Neuronal stem cell (in vitro differentiated cells): ENCODE measurements at regions not wholly inside any gene's neighbourhood (a gene's known extent, or its start where the extent isn't known, plus 50 kb on each side); places are given as distances from the start of the nearest gene placed in this dataset.

Experiments
- DNase-seq: peaks from one replicate; pipeline ENCODE4 v3.0.0-alpha.2; 2013; ENCODE audit warnings: low spot score
- H2AFZ ChIP-seq: one replicate; pipeline ENCODE4 v1.6.1; 2013; ENCODE audit warnings: mild to moderate bottlenecking, low read length, inconsistent platforms
- H2AK5ac ChIP-seq: 2 replicates; pipeline ENCODE4 v1.6.1; 2013; ENCODE audit warnings: low read depth, mild to moderate bottlenecking, inconsistent platforms, low read length, moderate library complexity, mixed read lengths
- H2BK120ac ChIP-seq: 2 replicates; pipeline ENCODE4 v1.6.1; 2013; ENCODE audit warnings: low read depth, mild to moderate bottlenecking, inconsistent platforms, low read length, moderate library complexity, mixed read lengths
- H2BK12ac ChIP-seq: one replicate; pipeline ENCODE4 v1.6.1; 2013; ENCODE audit warnings: low read length, inconsistent platforms
- H2BK15ac ChIP-seq: 2 replicates; pipeline ENCODE4 v1.6.1; 2013; ENCODE audit warnings: mild to moderate bottlenecking, low read length, inconsistent platforms, mixed read lengths
- H2BK5ac ChIP-seq: one replicate; pipeline ENCODE4 v1.6.1; 2013; ENCODE audit warnings: inconsistent platforms, mild to moderate bottlenecking, low read length, moderate library complexity
- H3K14ac ChIP-seq: one replicate; pipeline ENCODE4 v1.6.1; 2013; ENCODE audit warnings: low read length, inconsistent platforms
- H3K18ac ChIP-seq: 2 replicates; pipeline ENCODE4 v1.6.1; 2013; ENCODE audit warnings: low read length, inconsistent platforms
- H3K23ac ChIP-seq: 2 replicates; pipeline ENCODE4 v1.6.1; 2013; ENCODE audit warnings: low read depth, mild to moderate bottlenecking, mixed read lengths, low read length, inconsistent platforms; ENCODE audit not compliant: poor library complexity
- H3K27ac ChIP-seq: replicated peaks from 3 replicates; pipeline ENCODE4 v1.5.1; 2013; ENCODE audit warnings: low read length, inconsistent platforms
- H3K27me3 ChIP-seq, 3 experiments: 2 replicates each; pipeline ENCODE4 v1.6.1; 2013; ENCODE audit warnings: low read length in 3 of 3, mild to moderate bottlenecking in 2 of 3, inconsistent platforms in 1 of 3, low read depth in 1 of 3, mixed read lengths in 1 of 3, moderate library complexity in 1 of 3; ENCODE audit not compliant: control insufficient read depth in 3 of 3, insufficient read depth in 3 of 3
- H3K36me3 ChIP-seq, 2 donors: replicated peaks in 1 of 2; 2 replicates each; pipeline ENCODE4 v1.6.1; 2013; ENCODE audit warnings: low read length in 2 of 2; ENCODE audit not compliant: control insufficient read depth in 2 of 2, insufficient read depth in 2 of 2
- H3K4ac ChIP-seq: 2 replicates; pipeline ENCODE4 v1.6.1; 2013; ENCODE audit warnings: inconsistent platforms, mild to moderate bottlenecking, low read length, moderate library complexity
- H3K4me1 ChIP-seq, 2 donors: 1 replicate in 1 of 2; 2 replicates in 1 of 2; pipeline ENCODE4 v1.6.1; 2013; ENCODE audit warnings: low read length in 2 of 2, low read depth in 1 of 2; ENCODE audit not compliant: control insufficient read depth in 2 of 2, insufficient read depth in 1 of 2
- H3K4me2 ChIP-seq: one replicate; pipeline ENCODE4 v1.6.1; 2013; ENCODE audit warnings: mild to moderate bottlenecking, low read length, inconsistent platforms; ENCODE audit not compliant: insufficient read depth, poor library complexity, severe bottlenecking
- H3K4me3 ChIP-seq, 2 donors: 2 replicates each; pipeline ENCODE4 v1.5.1; 2013; ENCODE audit warnings: low read length in 2 of 2, mild to moderate bottlenecking in 2 of 2, inconsistent platforms in 1 of 2, moderate library complexity in 1 of 2
- H3K79me1 ChIP-seq: one replicate; pipeline ENCODE4 v1.6.1; 2013; ENCODE audit warnings: low read depth, mild to moderate bottlenecking, inconsistent platforms, low read length, moderate library complexity
- H3K9ac ChIP-seq: one replicate; pipeline ENCODE4 v1.6.1; 2013; ENCODE audit warnings: mild to moderate bottlenecking, low read depth, low read length, inconsistent platforms; ENCODE audit not compliant: poor library complexity
- H3K9me3 ChIP-seq, 2 donors: replicated peaks in 1 of 2; 2 replicates each; pipeline versions ENCODE3 to v1.6.1; 2013; ENCODE audit warnings: low read length in 2 of 2, mild to moderate bottlenecking in 2 of 2, inconsistent platforms in 1 of 2, low read depth in 1 of 2, mixed read lengths in 1 of 2, moderate library complexity in 1 of 2; ENCODE audit not compliant: control insufficient read depth in 2 of 2, insufficient read depth in 1 of 2
- H4K8ac ChIP-seq: one replicate; pipeline ENCODE4 v1.6.1; 2013; ENCODE audit warnings: low read depth, mild to moderate bottlenecking, inconsistent platforms, low read length, moderate library complexity
- H4K91ac ChIP-seq: one replicate; pipeline ENCODE4 v1.6.1; 2013; ENCODE audit warnings: low read length, low read depth, mild to moderate bottlenecking, inconsistent platforms; ENCODE audit not compliant: poor library complexity
- WGBS, 2 donors: extraction: QIAGEN DNeasy Blood & Tissue Kit; methylation state at CpG; one replicate each; pipeline ENCODE4 v1.1.7; 2013; ENCODE audit warnings: missing lambda C conversion rate in 2 of 2, mixed read lengths in 1 of 2; ENCODE audit not compliant: insufficient read length in 2 of 2, insufficient replicate concordance in 1 of 2; ENCODE audit errors: extremely low coverage in 2 of 2; 5-methylcytosine and 5-hydroxymethylcytosine counted together

DNA sequence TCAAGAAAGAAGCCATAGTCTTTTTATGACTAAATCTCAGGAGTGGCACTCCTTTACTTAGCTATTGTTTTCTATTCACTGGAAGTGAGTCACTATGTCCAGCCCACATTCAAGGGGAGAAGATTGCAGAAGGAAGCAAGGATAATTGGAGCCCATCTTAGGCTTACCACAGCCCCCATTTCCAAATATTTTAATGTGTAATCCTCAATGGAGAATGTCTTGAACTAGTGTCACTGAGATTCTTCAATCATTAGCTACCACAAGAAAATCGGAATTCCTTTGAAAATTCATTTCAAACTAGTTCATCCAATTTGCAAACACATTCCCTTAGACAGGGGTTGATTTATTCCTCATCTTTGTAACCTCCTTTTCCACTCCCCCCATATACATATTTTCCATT, 84.7 kb downstream of the DLEU7 start:
- Histone ChIP-seq H2BK5ac (no peak overlapping the region), H3K9me3 (peaks cover 0 to 8% of the 10 kb centered on the region in 2 donors), H2BK120ac (no peak overlapping the region), H4K91ac (no peak overlapping the region), H3K4me1 (peaks cover 5 to 8% of the 10 kb centered on the region in 2 donors), H3K23ac (no peak overlapping the region), H2AK5ac (no peak overlapping the region), H3K4ac (no peak overlapping the region), H3K79me1 (no peaks in the 10 kb centered on the region), H3K27me3 (no peaks in the 10 kb centered on the region), H2BK12ac (no peak overlapping the region), H3K9ac (no peak overlapping the region), H3K4me2 (no peak overlapping the region), H3K4me3 (no peak overlapping the region), H3K27ac (no peak overlapping the region), H3K18ac (no peak overlapping the region), H3K36me3 (no peaks in the 10 kb centered on the region), H4K8ac (no peak overlapping the region), H2AFZ (no peak overlapping the region), H2BK15ac (no peak overlapping the region), H3K14ac (no peak overlapping the region)
- DNase-seq: no peak
- WGBS, 2 donors: no CpG with 5 or more reads among the region's 1 CpG

DNA sequence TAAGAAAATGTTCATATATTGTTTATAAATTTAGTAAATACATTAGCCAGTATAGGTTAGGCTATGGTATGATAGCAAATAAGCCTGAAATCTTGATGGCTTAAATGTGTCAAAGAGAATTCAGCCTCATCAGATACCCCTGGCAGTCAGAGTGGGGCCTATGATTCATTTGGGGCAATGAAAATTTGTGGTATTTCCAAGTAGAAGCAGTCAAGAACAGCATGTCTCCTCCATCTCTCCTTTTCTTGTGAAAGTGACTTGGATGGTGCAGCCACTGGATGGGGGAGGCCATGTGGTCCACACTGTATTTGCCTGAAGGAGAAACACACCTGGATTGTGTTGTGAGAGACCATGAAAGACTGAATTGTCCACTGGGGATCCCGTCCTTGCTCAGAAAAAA, 82.7 kb downstream of the DLEU7 start:
- Histone ChIP-seq H4K8ac (no peak overlapping the region), H3K14ac (no peak overlapping the region), H3K9me3 (peaks cover 0 to 8% of the 10 kb centered on the region in 2 donors), H3K4ac (no peak overlapping the region), H4K91ac (no peak overlapping the region), H3K9ac (no peak overlapping the region), H3K4me2 (no peak overlapping the region), H2BK120ac (no peak overlapping the region), H2AFZ (no peak overlapping the region), H3K79me1 (no peaks in the 10 kb centered on the region), H3K4me1 (peaks cover 5 to 8% of the 10 kb centered on the region in 2 donors), H3K27ac (no peak overlapping the region), H3K23ac (no peak overlapping the region), H3K18ac (no peak overlapping the region), H3K36me3 (no peaks in the 10 kb centered on the region), H3K4me3 (no peak overlapping the region), H2BK12ac (no peak overlapping the region), H2BK5ac (no peak overlapping the region), H2AK5ac (no peak overlapping the region), H2BK15ac (no peak overlapping the region), H3K27me3 (no peaks in the 10 kb centered on the region)
- DNase-seq: no peak
- WGBS, 2 donors: no CpG with 5 or more reads among the region's 1 CpG

DNA sequence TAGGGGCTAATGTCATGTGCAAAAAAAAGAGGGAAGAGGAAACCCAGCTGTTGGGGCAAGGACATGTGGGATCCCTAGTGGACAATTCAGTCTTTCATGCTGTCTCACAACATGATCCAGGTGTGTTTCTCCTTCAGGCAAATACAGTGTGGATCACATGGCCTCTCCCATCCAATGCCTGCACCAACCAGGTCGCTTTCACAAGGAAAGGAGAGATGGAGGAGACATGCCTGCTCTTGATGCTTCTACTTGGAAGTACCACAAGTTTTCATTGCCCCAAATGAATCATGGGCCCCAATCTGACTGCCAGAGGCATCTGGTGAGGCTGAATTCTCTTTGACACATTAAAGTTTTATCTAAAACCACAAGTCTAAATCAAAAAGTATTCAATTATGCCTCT, 82.1 kb downstream of the DLEU7 start:
- H3K79me1 ChIP-seq: no peaks in the 10 kb centered on the region
- H2BK12ac ChIP-seq: no peak overlapping the region
- no peak overlapping the region for H3K23ac ChIP-seq
- no peak overlapping the region for H2BK15ac ChIP-seq
- no peak overlapping the region for H3K4ac ChIP-seq
- no peak overlapping the region for H2BK5ac ChIP-seq
- H3K4me1 ChIP-seq: peaks cover 5 to 8% of the 10 kb centered on the region in 2 donors
- H4K91ac ChIP-seq: no peak overlapping the region
- no peak overlapping the region for H3K27ac ChIP-seq
- no peak overlapping the region for H2AK5ac ChIP-seq
- no peak overlapping the region for H3K4me3 ChIP-seq
- H3K14ac ChIP-seq: no peak overlapping the region
- H3K9me3 ChIP-seq: peaks cover 0 to 7% of the 10 kb centered on the region in 2 donors
- no peak overlapping the region for H2BK120ac ChIP-seq
- H4K8ac ChIP-seq: no peak overlapping the region
- no peaks in the 10 kb centered on the region for H3K27me3 ChIP-seq
- no peak overlapping the region for H3K4me2 ChIP-seq
- no peaks in the 10 kb centered on the region for H3K36me3 ChIP-seq
- no peak overlapping the region for H3K9ac ChIP-seq
- no peak overlapping the region for H3K18ac ChIP-seq
- no peak for DNase-seq
- WGBS, 2 donors: no CpG with 5 or more reads among the region's 1 CpG
- H2AFZ ChIP-seq: no peak overlapping the region

DNA sequence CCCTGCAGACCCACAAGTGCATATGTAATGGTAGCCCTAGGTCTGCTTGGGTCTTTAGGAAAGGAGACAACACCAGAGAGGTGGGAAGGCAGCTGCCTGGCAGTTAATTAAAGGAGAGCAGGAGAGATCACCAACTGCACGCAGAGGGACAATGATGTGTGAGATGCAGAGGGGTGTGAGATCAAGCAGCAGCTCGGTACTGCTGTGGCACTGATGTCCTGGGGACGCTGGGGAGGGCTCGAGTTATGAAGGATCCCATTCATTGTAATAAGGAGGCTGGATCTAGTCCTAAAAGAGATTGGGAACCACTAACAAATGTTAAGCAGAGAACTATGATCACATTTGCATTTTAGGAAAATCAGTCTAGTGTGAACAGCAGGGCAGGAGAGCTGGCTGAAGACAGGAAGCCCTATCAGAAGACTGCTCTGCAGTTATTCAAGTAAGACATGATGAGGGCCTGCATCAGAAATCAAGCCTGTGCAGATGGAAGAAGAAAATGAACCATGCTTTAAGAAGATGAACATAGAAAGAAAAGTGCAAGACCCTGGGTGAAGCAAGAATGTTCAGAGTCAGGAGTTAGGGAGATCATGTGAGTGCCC, 80.4 kb downstream of the DLEU7 start:
- H3K9me3 ChIP-seq: peaks cover 0 to 3% of the 10 kb centered on the region in 2 donors
- H3K18ac ChIP-seq: no peak overlapping the region
- H3K27ac ChIP-seq: no peak overlapping the region
- no peak overlapping the region for H3K9ac ChIP-seq
- H3K14ac ChIP-seq: no peak overlapping the region
- H3K79me1 ChIP-seq: no peaks in the 10 kb centered on the region
- H3K4me3 ChIP-seq: no peak overlapping the region
- H2BK5ac ChIP-seq: no peak overlapping the region
- no peaks in the 10 kb centered on the region for H3K27me3 ChIP-seq
- no peak overlapping the region for H2BK120ac ChIP-seq
- no peak overlapping the region for H4K91ac ChIP-seq
- no peak overlapping the region for H3K4ac ChIP-seq
- no peak overlapping the region for H3K23ac ChIP-seq
- no peak overlapping the region for H2AK5ac ChIP-seq
- H2BK15ac ChIP-seq: no peak overlapping the region
- DNase-seq: no peak
- H3K4me1 ChIP-seq: peaks cover 5 to 8% of the 10 kb centered on the region in 2 donors
- no peak overlapping the region for H2BK12ac ChIP-seq
- WGBS, 2 donors: no CpG with 5 or more reads among the region's 4 CpGs
- H2AFZ ChIP-seq: no peak overlapping the region
- H4K8ac ChIP-seq: no peak overlapping the region
- H3K4me2 ChIP-seq: no peak overlapping the region
- H3K36me3 ChIP-seq: no peaks in the 10 kb centered on the region
